Left ventricle myocardium inferior (tissue), 1 donor: ENCODE measurements at regions not wholly inside any gene's neighbourhood (a gene's known extent, or its start where the extent isn't known, plus 50 kb on each side); places are given as distances from the start of the nearest gene placed in this dataset.
A peak's percentile ranks its signal among the peaks of the same experiment; 100 is the strongest.

ENCODE experiments used
- DNase-seq: peaks from one replicate; pipeline ENCODE4 v3.0.0-alpha.2; 2020
- H3K27ac ChIP-seq: fragments of 200-600 bp; replicated peaks from 2 replicates; pipeline ENCODE4 v1.8.0; 2021
- H3K27me3 ChIP-seq: fragments of 200-600 bp; 2 replicates; pipeline ENCODE4 v1.8.0; 2021; ENCODE audit warnings: low read depth
- H3K36me3 ChIP-seq: fragments of 200-600 bp; 2 replicates; pipeline ENCODE4 v1.8.0; 2021
- H3K4me1 ChIP-seq: fragments of 200-600 bp; 2 replicates; pipeline ENCODE4 v1.8.0; 2021
- H3K4me3 ChIP-seq: fragments of 200-600 bp; 2 replicates; pipeline ENCODE4 v1.8.0; 2021; ENCODE audit warnings: mild to moderate bottlenecking, moderate library complexity
- H3K9me3 ChIP-seq: fragments of 200-600 bp; replicated peaks from 2 replicates; pipeline ENCODE4 v1.8.0; 2021
- CTCF ChIP-seq: fragments of 200-600 bp; IDR thresholded peaks from 2 replicates; pipeline ENCODE4 v1.8.0; 2021; ENCODE audit warnings: antibody characterized with exemption, mild to moderate bottlenecking, borderline replicate concordance
- intact Hi-C: fragments of 100-400 bp; cut with micrococcal nuclease; formaldehyde crosslinking; loops from one replicate; pipeline ENCODE4 v1.11.0; 2022
- donor health status: DM: no; HTN: yes; CAD: no; lungs with severe emphysema.

GRCh38 chr15:99511866-99512661, 53.7 kb upstream of the MEF2A start:
- H3K4me3 ChIP-seq, result peak overlapping the region; percentile 37
- intact Hi-C loops, result no loop called here
- no peaks in the 10 kb centered on the region for H3K36me3 ChIP-seq
- DNase-seq, result no peak
- no peaks in the 10 kb centered on the region for H3K27me3 ChIP-seq
- H3K4me1 ChIP-seq, result peaks cover 54% of the 10 kb centered on the region
- TF ChIP-seq CTCF, result no peak
- peak overlapping the region; percentile 82 for H3K27ac ChIP-seq
- H3K9me3 ChIP-seq, result peaks cover 4% of the 10 kb centered on the region

DNA sequence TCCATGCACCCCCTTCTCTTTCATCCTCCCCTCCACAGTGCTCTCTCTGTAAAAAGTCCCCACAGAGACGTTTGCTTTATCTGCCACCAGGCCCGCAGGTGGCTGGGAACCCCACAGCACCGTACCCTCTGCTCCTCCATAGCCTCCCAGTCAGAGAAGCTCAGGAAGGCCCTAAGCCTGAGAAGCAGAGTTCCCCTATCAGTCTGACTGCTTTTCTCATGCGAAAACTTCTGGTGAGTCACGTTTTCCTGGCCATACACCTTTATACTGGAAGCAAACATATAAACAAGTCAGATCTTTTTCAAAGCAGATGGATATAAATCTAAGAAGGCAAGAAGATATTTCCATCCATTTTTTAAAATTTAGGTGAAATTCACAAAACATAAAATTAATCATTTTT, 51.5 kb upstream of the MEF2A start:
- H3K27ac ChIP-seq, result no peak overlapping the region
- no peak for DNase-seq
- peaks cover 33% of the 10 kb centered on the region for H3K4me1 ChIP-seq
- H3K9me3 ChIP-seq, result peaks cover 4% of the 10 kb centered on the region
- H3K4me3 ChIP-seq, result no peak overlapping the region
- no peak for TF ChIP-seq CTCF
- no peaks in the 10 kb centered on the region for H3K27me3 ChIP-seq
- intact Hi-C loops, result no loop called here
- H3K36me3 ChIP-seq, result no peaks in the 10 kb centered on the region
